IMR-90 (cell line): ENCODE measurements at regions not wholly inside any gene's neighbourhood (a gene's known extent, or its start where the extent isn't known, plus 50 kb on each side); places are given as distances from the start of the nearest gene placed in this dataset.

ENCODE experiments used
- ATAC-seq: fragments of 200-7000 bp; cut with Tn5 transposase; 2 replicates; pipeline ENCODE4 v1.9.1; 2020; ENCODE audit warnings: low read depth, mild to moderate bottlenecking, moderate library complexity
- BruUV-seq: library from RNA; stranded (reverse); fragments of 400-500 nt; replicated peaks from 2 replicates; lab custom pipeline; 2021; lab: Mats Ljungman, UMichigan
- CTCF ChIA-PET: fragments of 300-600 bp; formaldehyde crosslinking; extraction: SDS; loops from one replicate; lab custom pipeline; 2021; ENCODE audit warnings: antibody characterized with exemption; lab: Yijun Ruan, JAX
- POLR2A ChIA-PET: fragments of 300-600 bp; sonication (Branson Sonifier 250); formaldehyde crosslinking; loops from one replicate; lab custom pipeline; 2022; ENCODE audit warnings: antibody characterized with exemption; ENCODE audit not compliant: unreplicated experiment; lab: Charles Lee
- DNase-seq: peaks from one replicate; pipeline ENCODE4 v3.0.0; 2013
- H2AFZ ChIP-seq: replicated peaks from 2 replicates; pipeline ENCODE3; 2013; ENCODE audit warnings: low read length, mild to moderate bottlenecking; ENCODE audit not compliant: poor library complexity
- H2AK5ac ChIP-seq: 2 replicates; pipeline ENCODE4 v1.6.1; 2013; ENCODE audit warnings: low read depth, low read length, inconsistent platforms
- H2AK9ac ChIP-seq: replicated peaks from 2 replicates; pipeline ENCODE3; 2013; ENCODE audit warnings: mild to moderate bottlenecking, low read depth, low read length, moderate library complexity; ENCODE audit not compliant: poor library complexity
- H2BK120ac ChIP-seq: 2 replicates; pipeline ENCODE4 v1.6.1; 2013; ENCODE audit warnings: low read depth, low read length, inconsistent platforms
- H2BK15ac ChIP-seq: 3 replicates; pipeline ENCODE4 v1.6.1; 2013; ENCODE audit warnings: low read depth, low read length, inconsistent platforms
- H2BK20ac ChIP-seq: 2 replicates; pipeline ENCODE4 v1.6.1; 2013; ENCODE audit warnings: low read depth, mild to moderate bottlenecking, inconsistent platforms, low read length, moderate library complexity
- H2BK5ac ChIP-seq: 2 replicates; pipeline ENCODE4 v1.6.1; 2013; ENCODE audit warnings: mild to moderate bottlenecking, low read depth, low read length, inconsistent platforms; ENCODE audit not compliant: poor library complexity, severe bottlenecking
- H3K14ac ChIP-seq: replicated peaks from 2 replicates; pipeline ENCODE4 v1.6.1; 2013; ENCODE audit warnings: low read depth, low read length, inconsistent platforms
- H3K18ac ChIP-seq: 2 replicates; pipeline ENCODE4 v1.6.1; 2013; ENCODE audit warnings: low read depth, low read length, control low read depth
- H3K23ac ChIP-seq: 2 replicates; pipeline ENCODE4 v1.6.1; 2013; ENCODE audit warnings: low read depth, low read length, inconsistent platforms
- H3K27ac ChIP-seq: 2 replicates; pipeline ENCODE4 v1.5.1; 2013; ENCODE audit warnings: mild to moderate bottlenecking, control low read depth, low read length; ENCODE audit not compliant: insufficient read depth
- H3K27me3 ChIP-seq: 2 replicates; pipeline ENCODE4 v1.6.1; 2013; ENCODE audit warnings: low read length; ENCODE audit not compliant: control insufficient read depth, insufficient read depth
- H3K36me3 ChIP-seq: 2 replicates; pipeline ENCODE4 v1.6.1; 2013; ENCODE audit warnings: low read length, mixed read lengths; ENCODE audit not compliant: control insufficient read depth, insufficient read depth
- H3K4ac ChIP-seq: 2 replicates; pipeline ENCODE4 v1.6.1; 2013; ENCODE audit warnings: low read depth, low read length, inconsistent platforms
- H3K4me1 ChIP-seq: 2 replicates; pipeline ENCODE4 v1.6.1; 2013; ENCODE audit warnings: low read length, mixed read lengths; ENCODE audit not compliant: control insufficient read depth, insufficient read depth
- H3K4me2 ChIP-seq: 2 replicates; pipeline ENCODE4 v1.6.1; 2013; ENCODE audit warnings: low read depth, mild to moderate bottlenecking, control low read depth, low read length, moderate library complexity
- H3K4me3 ChIP-seq: 2 replicates; pipeline ENCODE4 v1.5.1; 2013; ENCODE audit warnings: low read depth, mild to moderate bottlenecking, control low read depth, low read length, moderate library complexity; ENCODE audit not compliant: insufficient read depth
- H3K56ac ChIP-seq: 2 replicates; pipeline ENCODE4 v1.6.1; 2013; ENCODE audit warnings: low read length, inconsistent platforms; ENCODE audit not compliant: insufficient read depth; ENCODE audit errors: extremely low read depth
- H3K79me1 ChIP-seq, 2 experiments: 2 replicates each; pipeline ENCODE4 v1.6.1; 2013; ENCODE audit warnings: low read length in 2 of 2, inconsistent platforms in 1 of 2, low read depth in 1 of 2
- H3K9ac ChIP-seq: 2 replicates; pipeline ENCODE4 v1.6.1; 2013; ENCODE audit warnings: low read depth, low read length, control low read depth
- H3K9me1 ChIP-seq: 2 replicates; pipeline ENCODE4 v1.6.1; 2013; ENCODE audit warnings: low read length, inconsistent platforms; ENCODE audit not compliant: insufficient read depth
- H3K9me3 ChIP-seq: 2 replicates; pipeline ENCODE4 v1.6.1; 2013; ENCODE audit warnings: low read length; ENCODE audit not compliant: control insufficient read depth, insufficient read depth
- H4K20me1 ChIP-seq: 2 replicates; pipeline ENCODE4 v1.6.1; 2013; ENCODE audit warnings: low read length, inconsistent platforms; ENCODE audit not compliant: insufficient read depth
- H4K5ac ChIP-seq: 2 replicates; pipeline ENCODE4 v1.6.1; 2013; ENCODE audit warnings: mild to moderate bottlenecking, low read depth, low read length, control low read depth
- H4K8ac ChIP-seq, 2 experiments: 2 replicates each; pipeline ENCODE4 v1.6.1; 2013; ENCODE audit warnings: low read depth in 2 of 2, low read length in 2 of 2, control low read depth in 1 of 2, inconsistent platforms in 1 of 2
- H4K91ac ChIP-seq: 2 replicates; pipeline ENCODE4 v1.6.1; 2013; ENCODE audit warnings: low read depth, low read length, inconsistent platforms; ENCODE audit not compliant: insufficient read depth
- BHLHE40 ChIP-seq: fragments of 150-350 bp; IDR thresholded peaks from 2 replicates; pipeline ENCODE4 v1.6.1; 2016; ENCODE audit warnings: mild to moderate bottlenecking, low read depth, low read length
- CEBPB ChIP-seq: IDR thresholded peaks from 2 replicates; pipeline ENCODE4 v1.6.1; 2012; ENCODE audit warnings: low read depth, low read length, improper control_type of control experiment
- CHD1 ChIP-seq: IDR thresholded peaks from 2 replicates; pipeline ENCODE4 v1.6.1; 2012; ENCODE audit warnings: low read depth, low read length, improper control_type of control experiment
- FOS ChIP-seq: fragments of 150-350 bp; IDR thresholded peaks from 2 replicates; pipeline ENCODE4 v1.6.1; 2016; ENCODE audit warnings: low read depth, low read length
- MAFK ChIP-seq: IDR thresholded peaks from 2 replicates; pipeline ENCODE4 v1.6.1; 2012; ENCODE audit warnings: low read depth, low read length, improper control_type of control experiment
- MAZ ChIP-seq: IDR thresholded peaks from 2 replicates; pipeline ENCODE4 v1.6.1; 2012; ENCODE audit warnings: low read depth, mild to moderate bottlenecking, low read length, improper control_type of control experiment, moderate library complexity, borderline replicate concordance
- MXI1 ChIP-seq: IDR thresholded peaks from 2 replicates; pipeline ENCODE4 v1.6.1; 2012; ENCODE audit warnings: low read depth, mild to moderate bottlenecking, low read length, moderate library complexity, borderline replicate concordance
- NFE2L2 ChIP-seq: fragments of 150-350 bp; IDR thresholded peaks from 2 replicates; pipeline ENCODE4 v1.6.1; 2016; ENCODE audit warnings: low read depth, mild to moderate bottlenecking, low read length
- POLR2A ChIP-seq: IDR thresholded peaks from 2 replicates; pipeline ENCODE4 v1.6.1; 2012; ENCODE audit warnings: mild to moderate bottlenecking, low read depth, low read length
- RAD21 ChIP-seq: IDR thresholded peaks from 2 replicates; pipeline ENCODE4 v1.6.1; 2012; ENCODE audit warnings: low read length, improper control_type of control experiment
- RCOR1 ChIP-seq: IDR thresholded peaks from 2 replicates; pipeline ENCODE4 v1.6.1; 2012; ENCODE audit warnings: mild to moderate bottlenecking, low read length, improper control_type of control experiment; ENCODE audit not compliant: insufficient replicate concordance
- RFX5 ChIP-seq: IDR thresholded peaks from 2 replicates; pipeline ENCODE4 v1.8.0; 2012; ENCODE audit warnings: low read depth, mild to moderate bottlenecking, low read length, moderate library complexity
- SMC3 ChIP-seq: fragments of 150-350 bp; IDR thresholded peaks from 2 replicates; pipeline ENCODE4 v1.6.1; 2016; ENCODE audit warnings: low read depth, mild to moderate bottlenecking, antibody characterized with exemption, low read length, moderate library complexity
- WGBS, 2 experiments: methylation state at CpG; one replicate each; pipeline versions ENCODE4 v1.1.5 to v1.1.7; 2013; ENCODE audit warnings: missing lambda C conversion rate in 2 of 2; ENCODE audit not compliant: insufficient read length in 1 of 2; ENCODE audit errors: extremely low coverage in 2 of 2; 5-methylcytosine and 5-hydroxymethylcytosine counted together
- dilution Hi-C: fragments of 300-500 bp; cut with HindIII; formaldehyde crosslinking; loops from one replicate; pipeline ENCODE4 v1.14.3; 2018; ENCODE audit warnings: low sequenced_read_pairs; ENCODE audit not compliant: unreplicated experiment
- in situ Hi-C: fragments of 300-500 bp; cut with MboI; formaldehyde crosslinking; loops from 3 replicates; pipeline ENCODE4 v1.14.3; 2019; ENCODE audit warnings: low sequenced_read_pairs, inconsistent platforms, mixed read lengths
- intact Hi-C: fragments of 100-400 bp; cut with micrococcal nuclease; formaldehyde crosslinking; loops from 2 replicates; pipeline ENCODE4 v1.10.0; 2022
- TF ChIP-seq, protein P1 (sequence below): fragments of 150-350 bp; IDR thresholded peaks from 2 replicates; pipeline ENCODE4 v1.6.1; 2017; ENCODE audit warnings: mild to moderate bottlenecking, antibody characterized with exemption, low read length, low read depth
- TF ChIP-seq, protein P2 (sequence below): fragments of 150-350 bp; IDR thresholded peaks from 2 replicates; pipeline ENCODE4 v1.6.1; 2016; ENCODE audit warnings: low read depth, mild to moderate bottlenecking, low read length, moderate library complexity, borderline replicate concordance
- TF ChIP-seq, protein P3 (sequence below): conservative IDR thresholded peaks from 2 replicates; pipeline ENCODE4 v1.5.1; 2012; ENCODE audit warnings: mild to moderate bottlenecking, low read depth, low read length, improper control_type of control experiment

DNA sequence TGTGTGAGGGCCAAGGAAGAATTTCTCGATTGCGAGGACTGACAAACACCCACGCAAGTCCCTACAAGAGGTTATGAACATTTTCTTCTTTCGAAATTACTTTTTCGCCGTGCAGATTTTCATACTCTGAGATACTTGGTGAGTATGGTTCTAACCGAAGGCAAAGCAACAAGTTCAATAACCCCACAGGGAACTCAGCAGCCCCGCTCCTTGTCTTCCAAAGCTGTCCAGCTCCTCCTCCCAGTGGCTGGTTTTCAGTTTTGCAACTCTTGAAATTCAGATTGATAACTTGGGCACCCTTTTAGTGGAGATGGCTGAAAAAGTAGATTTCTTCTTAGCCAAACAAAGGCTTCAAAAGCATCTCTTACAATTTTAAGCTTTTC, 154.4 kb downstream of the SETD4 start:
- BruUV-seq, result no TSS peak
- no peak overlapping the region for H3K27ac ChIP-seq
- dilution Hi-C loops, result no loop called here

More for the DNA sequence above, 154.4 kb downstream of the SETD4 start:
- H3K4me2 ChIP-seq, result no peak overlapping the region
- no peak overlapping the region for H3K9ac ChIP-seq
- ATAC-seq, result no peak
- no peak overlapping the region for H3K18ac ChIP-seq
- no CpG with 5 or more reads among the region's 8 CpGs for WGBS, 2 experiments
- in situ Hi-C loops, result no loop called here
- no peaks in the 10 kb centered on the region for H3K36me3 ChIP-seq
- no peaks in the 10 kb centered on the region for H3K79me1 ChIP-seq
- H4K5ac ChIP-seq, result no peak overlapping the region
- CTCF ChIA-PET, result no interaction called here
- H3K4me1 ChIP-seq, result no peaks in the 10 kb centered on the region; the same call in 1 of the 2 replicates
- no peaks in the 10 kb centered on the region for H3K9me1 ChIP-seq
- no peak overlapping the region for H4K91ac ChIP-seq
- H2AK5ac ChIP-seq, result no peak overlapping the region
- H3K4me3 ChIP-seq, result no peak overlapping the region
- H2BK5ac ChIP-seq, result no peak overlapping the region
- TF ChIP-seq, protein P1, sequence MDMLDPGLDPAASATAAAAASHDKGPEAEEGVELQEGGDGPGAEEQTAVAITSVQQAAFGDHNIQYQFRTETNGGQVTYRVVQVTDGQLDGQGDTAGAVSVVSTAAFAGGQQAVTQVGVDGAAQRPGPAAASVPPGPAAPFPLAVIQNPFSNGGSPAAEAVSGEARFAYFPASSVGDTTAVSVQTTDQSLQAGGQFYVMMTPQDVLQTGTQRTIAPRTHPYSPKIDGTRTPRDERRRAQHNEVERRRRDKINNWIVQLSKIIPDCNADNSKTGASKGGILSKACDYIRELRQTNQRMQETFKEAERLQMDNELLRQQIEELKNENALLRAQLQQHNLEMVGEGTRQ, result no peak
- no peak for TF ChIP-seq RAD21
- no peak for TF ChIP-seq SMC3
- no peak for TF ChIP-seq BHLHE40
- no peak for TF ChIP-seq RFX5
- TF ChIP-seq MAFK, result no peak
- TF ChIP-seq, protein P2, sequence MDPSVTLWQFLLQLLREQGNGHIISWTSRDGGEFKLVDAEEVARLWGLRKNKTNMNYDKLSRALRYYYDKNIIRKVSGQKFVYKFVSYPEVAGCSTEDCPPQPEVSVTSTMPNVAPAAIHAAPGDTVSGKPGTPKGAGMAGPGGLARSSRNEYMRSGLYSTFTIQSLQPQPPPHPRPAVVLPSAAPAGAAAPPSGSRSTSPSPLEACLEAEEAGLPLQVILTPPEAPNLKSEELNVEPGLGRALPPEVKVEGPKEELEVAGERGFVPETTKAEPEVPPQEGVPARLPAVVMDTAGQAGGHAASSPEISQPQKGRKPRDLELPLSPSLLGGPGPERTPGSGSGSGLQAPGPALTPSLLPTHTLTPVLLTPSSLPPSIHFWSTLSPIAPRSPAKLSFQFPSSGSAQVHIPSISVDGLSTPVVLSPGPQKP, result no peak
- no peak for TF ChIP-seq NFE2L2
- no peak for TF ChIP-seq CHD1
- no peak for TF ChIP-seq MAZ
- no peak for TF ChIP-seq MXI1
- TF ChIP-seq FOS, result no peak
- TF ChIP-seq POLR2A, result no peak
- TF ChIP-seq, protein P3, sequence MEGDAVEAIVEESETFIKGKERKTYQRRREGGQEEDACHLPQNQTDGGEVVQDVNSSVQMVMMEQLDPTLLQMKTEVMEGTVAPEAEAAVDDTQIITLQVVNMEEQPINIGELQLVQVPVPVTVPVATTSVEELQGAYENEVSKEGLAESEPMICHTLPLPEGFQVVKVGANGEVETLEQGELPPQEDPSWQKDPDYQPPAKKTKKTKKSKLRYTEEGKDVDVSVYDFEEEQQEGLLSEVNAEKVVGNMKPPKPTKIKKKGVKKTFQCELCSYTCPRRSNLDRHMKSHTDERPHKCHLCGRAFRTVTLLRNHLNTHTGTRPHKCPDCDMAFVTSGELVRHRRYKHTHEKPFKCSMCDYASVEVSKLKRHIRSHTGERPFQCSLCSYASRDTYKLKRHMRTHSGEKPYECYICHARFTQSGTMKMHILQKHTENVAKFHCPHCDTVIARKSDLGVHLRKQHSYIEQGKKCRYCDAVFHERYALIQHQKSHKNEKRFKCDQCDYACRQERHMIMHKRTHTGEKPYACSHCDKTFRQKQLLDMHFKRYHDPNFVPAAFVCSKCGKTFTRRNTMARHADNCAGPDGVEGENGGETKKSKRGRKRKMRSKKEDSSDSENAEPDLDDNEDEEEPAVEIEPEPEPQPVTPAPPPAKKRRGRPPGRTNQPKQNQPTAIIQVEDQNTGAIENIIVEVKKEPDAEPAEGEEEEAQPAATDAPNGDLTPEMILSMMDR, result no peak
- no peak for TF ChIP-seq CEBPB
- no peak for TF ChIP-seq RCOR1
- no peak overlapping the region for H4K8ac ChIP-seq
- H2BK120ac ChIP-seq, result no peak overlapping the region
- intact Hi-C loops, result no loop called here
- POLR2A ChIA-PET, result no interaction called here
- no peaks in the 10 kb centered on the region; the same call in 1 of the 2 replicates for H3K9me3 ChIP-seq
- DNase-seq, result no peak
- H3K23ac ChIP-seq, result no peak overlapping the region
- no peaks in the 10 kb centered on the region; the same call in 1 of the 2 replicates for H3K27me3 ChIP-seq
- no peak overlapping the region for H3K14ac ChIP-seq
- H2BK20ac ChIP-seq, result no peak overlapping the region
- no peak overlapping the region for H2AK9ac ChIP-seq
- H2BK15ac ChIP-seq, result no peak overlapping the region
- H3K56ac ChIP-seq, result no peak overlapping the region
- H3K4ac ChIP-seq, result no peak overlapping the region
- no peaks in the 10 kb centered on the region for H4K20me1 ChIP-seq
- no peak overlapping the region for H2AFZ ChIP-seq
